Keratinocyte (primary cell): ENCODE measurements at regions not wholly inside any gene's neighbourhood (a gene's known extent, or its start where the extent isn't known, plus 50 kb on each side); places are given as distances from the start of the nearest gene placed in this dataset.

ENCODE experiments used
- DNase-seq: peaks from one replicate; pipeline ENCODE4 v3.0.0-alpha.2; 2011; ENCODE audit warnings: low read depth, missing footprints, low spot score
- FAIRE-seq: peaks from 2 replicates; lab custom pipeline; 2011; peaks lifted over from hg19 to GRCh38; lab: Jason Lieb, UNC
- H2AFZ ChIP-seq: 2 replicates; pipeline ENCODE4 v1.6.0; 2012; ENCODE audit warnings: low read length, control low read depth, inconsistent platforms; ENCODE audit not compliant: control insufficient read depth
- H3K27ac ChIP-seq: 2 replicates; pipeline ENCODE4 v1.5.1; 2011; ENCODE audit warnings: low read length; ENCODE audit not compliant: control insufficient read depth, insufficient read depth
- H3K27me3 ChIP-seq: 3 replicates; pipeline ENCODE4 v1.6.0; 2011; ENCODE audit warnings: low read length; ENCODE audit not compliant: control insufficient read depth, insufficient read depth; ENCODE audit errors: extremely low read depth
- H3K36me3 ChIP-seq, 2 experiments: 2 replicates in 1 of 2; 3 replicates in 1 of 2; pipeline ENCODE4 v1.5.1; 2011; ENCODE audit warnings: low read length in 2 of 2, mild to moderate bottlenecking in 1 of 2; ENCODE audit not compliant: control insufficient read depth in 2 of 2, insufficient read depth in 2 of 2; ENCODE audit errors: extremely low read depth in 1 of 2
- H3K4me1 ChIP-seq: 3 replicates; pipeline ENCODE4 v1.5.1; 2011; ENCODE audit warnings: low read length; ENCODE audit not compliant: control insufficient read depth, insufficient read depth; ENCODE audit errors: extremely low read depth
- H3K4me2 ChIP-seq: 3 replicates; pipeline ENCODE4 v1.6.0; 2011; ENCODE audit warnings: low read depth, low read length; ENCODE audit not compliant: control insufficient read depth, insufficient read depth; ENCODE audit errors: extremely low read depth
- H3K4me3 ChIP-seq, 3 experiments: fragments of 200-600 bp in 1 of 3; sonication (generic) in 1 of 3; 2 replicates in 2 of 3; 3 replicates in 1 of 3; pipeline ENCODE4 v1.5.1; 2011 to 2016; ENCODE audit warnings: low read length in 3 of 3, mild to moderate bottlenecking in 3 of 3, control low read depth in 2 of 3, inconsistent platforms in 1 of 3, low read depth in 1 of 3, mixed read lengths in 1 of 3, mixed run types in 1 of 3, moderate library complexity in 1 of 3; ENCODE audit not compliant: control insufficient read depth in 2 of 3, insufficient read depth in 2 of 3; ENCODE audit errors: extremely low read depth in 1 of 3
- H3K79me2 ChIP-seq: 2 replicates; pipeline ENCODE4 v1.6.0; 2012; ENCODE audit warnings: low read length; ENCODE audit not compliant: control insufficient read depth, insufficient read depth
- H3K9ac ChIP-seq: 3 replicates; pipeline ENCODE4 v1.6.0; 2011; ENCODE audit warnings: low read length; ENCODE audit not compliant: control insufficient read depth, insufficient read depth; ENCODE audit errors: extremely low read depth
- H3K9me1 ChIP-seq: 3 replicates; pipeline ENCODE4 v1.6.0; 2011; ENCODE audit warnings: low read length; ENCODE audit not compliant: control insufficient read depth, insufficient read depth; ENCODE audit errors: extremely low read depth
- H3K9me3 ChIP-seq: 2 replicates; pipeline ENCODE4 v1.5.1; 2012; ENCODE audit warnings: low read depth, low read length; ENCODE audit not compliant: control insufficient read depth
- H4K20me1 ChIP-seq: 3 replicates; pipeline ENCODE4 v1.6.0; 2011; ENCODE audit warnings: low read length; ENCODE audit not compliant: control insufficient read depth, insufficient read depth; ENCODE audit errors: extremely low read depth
- EZH2 ChIP-seq: IDR thresholded peaks from one replicate; pipeline ENCODE4 v1.6.1; 2012; ENCODE audit warnings: inconsistent platforms, mild to moderate bottlenecking, low read length, moderate library complexity
- dilution Hi-C: fragments of 300-500 bp; cut with MboI; formaldehyde crosslinking; loops from one replicate; pipeline ENCODE4 v1.7.0; 2020; ENCODE audit warnings: low sequenced_read_pairs; ENCODE audit not compliant: extremely low pct_ligation_motif_present
- TF ChIP-seq, protein P1 (sequence below), 3 experiments: IDR thresholded peaks in 1 of 3; conservative IDR thresholded peaks in 1 of 3; optimal IDR thresholded peaks in 1 of 3; 2 replicates in 2 of 3; 3 replicates in 1 of 3; pipeline versions ENCODE3 to v1.5.1; 2011; ENCODE audit warnings: low read length in 3 of 3, mild to moderate bottlenecking in 3 of 3, moderate library complexity in 2 of 3, control low read depth in 1 of 3, inconsistent platforms in 1 of 3; ENCODE audit not compliant: insufficient read depth in 2 of 3; ENCODE audit errors: extremely low read depth in 1 of 3

DNA sequence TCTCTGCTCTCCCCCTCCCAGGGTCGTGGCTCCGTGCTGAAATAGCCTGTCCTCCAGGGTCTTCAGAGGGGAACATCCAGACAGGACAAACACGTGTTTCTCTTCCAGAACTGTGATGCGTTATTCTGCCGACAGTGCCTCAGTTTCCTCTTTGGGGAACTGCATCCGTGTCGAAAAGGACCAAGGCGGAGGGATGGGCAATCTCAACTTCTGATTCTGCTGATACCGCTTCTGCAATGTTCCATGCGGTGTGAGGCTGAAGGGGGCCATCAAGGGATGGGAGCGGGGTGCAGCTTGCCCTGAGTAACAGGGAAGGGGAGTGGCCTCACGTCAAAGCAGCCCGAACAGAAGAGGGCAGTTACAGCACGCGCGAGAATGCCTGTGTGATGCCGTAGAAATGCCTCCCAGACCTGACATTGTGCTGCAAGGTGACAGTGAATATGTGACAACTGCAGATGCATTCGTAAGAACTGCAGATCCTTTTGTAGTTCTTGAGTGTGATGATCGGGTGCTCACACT lies 275.7 kb downstream of the SHQ1 start:
- Histone ChIP-seq H3K36me3 (no peaks in the 10 kb centered on the region), H3K9me1 (no peaks in the 10 kb centered on the region), H4K20me1 (no peaks in the 10 kb centered on the region), H3K4me2 (no peak overlapping the region), H3K4me3 (no peak overlapping the region), H3K9me3 (no peaks in the 10 kb centered on the region), H3K79me2 (no peaks in the 10 kb centered on the region), H2AFZ (no peak overlapping the region), H3K27me3 (no peaks in the 10 kb centered on the region), H3K4me1 (no peaks in the 10 kb centered on the region), H3K27ac (no peak overlapping the region), H3K9ac (no peak overlapping the region)
- DNase-seq (no peak), FAIRE-seq (no peak)
- no peak for TF ChIP-seq EZH2
- TF ChIP-seq, protein P1, sequence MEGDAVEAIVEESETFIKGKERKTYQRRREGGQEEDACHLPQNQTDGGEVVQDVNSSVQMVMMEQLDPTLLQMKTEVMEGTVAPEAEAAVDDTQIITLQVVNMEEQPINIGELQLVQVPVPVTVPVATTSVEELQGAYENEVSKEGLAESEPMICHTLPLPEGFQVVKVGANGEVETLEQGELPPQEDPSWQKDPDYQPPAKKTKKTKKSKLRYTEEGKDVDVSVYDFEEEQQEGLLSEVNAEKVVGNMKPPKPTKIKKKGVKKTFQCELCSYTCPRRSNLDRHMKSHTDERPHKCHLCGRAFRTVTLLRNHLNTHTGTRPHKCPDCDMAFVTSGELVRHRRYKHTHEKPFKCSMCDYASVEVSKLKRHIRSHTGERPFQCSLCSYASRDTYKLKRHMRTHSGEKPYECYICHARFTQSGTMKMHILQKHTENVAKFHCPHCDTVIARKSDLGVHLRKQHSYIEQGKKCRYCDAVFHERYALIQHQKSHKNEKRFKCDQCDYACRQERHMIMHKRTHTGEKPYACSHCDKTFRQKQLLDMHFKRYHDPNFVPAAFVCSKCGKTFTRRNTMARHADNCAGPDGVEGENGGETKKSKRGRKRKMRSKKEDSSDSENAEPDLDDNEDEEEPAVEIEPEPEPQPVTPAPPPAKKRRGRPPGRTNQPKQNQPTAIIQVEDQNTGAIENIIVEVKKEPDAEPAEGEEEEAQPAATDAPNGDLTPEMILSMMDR (optimal IDR thresholded peaks at IDR 0.05 in 1 of 3, IDR thresholded peaks at IDR 0.05 in 1 of 3, conservative IDR thresholded peaks at IDR 0.05 in 1 of 3; ENCODE audit: extremely low read depth in 1 of 3, insufficient read depth in 2 of 3, low read length in 3 of 3): no peak
- dilution Hi-C loops: no loop called here

DNA sequence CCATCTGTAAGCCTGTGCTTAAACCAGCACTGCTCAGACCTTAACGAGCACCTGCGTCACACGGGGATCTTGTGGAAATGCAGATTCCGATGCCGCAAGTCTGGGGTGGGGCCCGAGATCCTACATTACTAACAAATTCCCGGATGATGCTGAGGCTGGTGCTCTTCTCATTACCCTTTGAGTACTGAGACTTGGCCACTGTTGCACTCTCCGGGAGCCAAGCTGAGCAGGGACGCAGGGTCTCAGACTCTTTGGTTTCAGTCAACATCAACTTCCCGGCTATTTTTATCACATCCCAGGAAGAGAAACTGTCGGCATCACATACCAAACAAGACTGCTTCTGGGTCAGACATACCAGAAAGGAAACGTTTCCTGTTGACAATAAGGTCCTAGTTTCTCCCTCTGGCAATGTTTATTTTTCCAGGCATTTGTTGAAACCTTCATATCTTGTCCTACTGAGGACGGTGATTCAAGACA lies 276.6 kb downstream of the SHQ1 start:
- no peaks in the 10 kb centered on the region for H4K20me1 ChIP-seq
- no peaks in the 10 kb centered on the region for H3K79me2 ChIP-seq
- H3K4me2 ChIP-seq: no peak overlapping the region
- H3K4me3 ChIP-seq: no peak overlapping the region
- no peaks in the 10 kb centered on the region for H3K9me1 ChIP-seq
- no peak overlapping the region for H2AFZ ChIP-seq
- dilution Hi-C loops: no loop called here
- FAIRE-seq (no peak), DNase-seq (no peak)
- no peak overlapping the region for H3K9ac ChIP-seq
- no peak overlapping the region for H3K27ac ChIP-seq
- no peaks in the 10 kb centered on the region for H3K4me1 ChIP-seq
- H3K9me3 ChIP-seq: no peaks in the 10 kb centered on the region
- no peaks in the 10 kb centered on the region for H3K36me3 ChIP-seq
- TF ChIP-seq EZH2: no peak
- TF ChIP-seq, protein P1 (optimal IDR thresholded peaks at IDR 0.05 in 1 of 3, IDR thresholded peaks at IDR 0.05 in 1 of 3, conservative IDR thresholded peaks at IDR 0.05 in 1 of 3; ENCODE audit: extremely low read depth in 1 of 3, insufficient read depth in 2 of 3, low read length in 3 of 3): no peak
- no peaks in the 10 kb centered on the region for H3K27me3 ChIP-seq
